ENCODE measurements at regions not wholly inside any gene's neighbourhood (a gene's known extent, or its start where the extent isn't known, plus 50 kb on each side); places are given as distances from the start of the nearest gene placed in this dataset.

- DNase-seq (ENCODE audit: low spot score) = no peak
- intact Hi-C loops (cut with DNase I) = no loop called here
These were observed 120.7 kb upstream of the AGAP1 start for GRCh38 chr2:235373171-235373570.

DNA sequence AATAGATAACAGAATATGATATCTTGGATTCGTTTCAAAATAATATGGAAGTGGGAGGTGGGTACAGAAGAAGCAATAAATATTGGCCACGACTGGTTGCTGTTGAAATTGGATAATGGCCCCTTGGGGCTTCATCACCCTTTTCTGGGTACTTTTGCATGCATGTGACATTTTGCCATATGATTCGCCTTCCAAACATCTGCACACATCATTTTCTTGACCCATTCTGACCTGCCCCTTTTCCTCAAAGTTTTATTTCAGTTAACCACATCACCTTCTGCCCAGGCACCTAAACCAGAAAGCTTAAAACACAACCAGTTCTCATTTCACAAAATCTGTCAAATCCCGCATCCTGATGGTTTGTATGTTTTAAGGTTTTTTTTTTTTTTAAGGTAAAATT, 116.7 kb upstream of the AGAP1 start:
- intact Hi-C loops (cut with DNase I) = no loop called here
- DNase-seq (ENCODE audit: low spot score) = no peak

- intact Hi-C loops (cut with DNase I) = no loop called here
These were observed 115.6 kb upstream of the AGAP1 start for GRCh38 chr2:235378246-235378645.

DNA sequence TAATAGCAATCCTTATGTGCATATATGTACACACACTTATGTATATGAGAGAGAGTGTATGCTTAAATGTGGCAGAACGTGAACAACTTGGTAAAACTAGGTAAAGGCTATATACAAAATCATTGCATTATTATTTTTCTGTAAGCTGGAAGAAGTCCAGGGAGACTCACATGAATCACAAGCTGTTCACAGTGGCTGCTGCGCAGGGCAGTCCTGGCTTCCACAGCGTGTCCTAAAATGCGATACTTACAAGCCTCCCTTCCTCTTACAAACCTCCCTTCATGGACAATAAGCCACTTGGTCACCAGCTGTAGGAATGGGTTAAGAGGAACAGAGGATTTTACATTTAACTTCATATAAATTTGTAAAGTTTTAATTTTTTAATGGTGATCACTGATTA, 114.9 kb upstream of the AGAP1 start:
- intact Hi-C loops (cut with DNase I) = no loop called here
- DNase-seq (ENCODE audit: low spot score) = no peak

More at GRCh38 chr2:235378246-235378645, 115.6 kb upstream of the AGAP1 start:
- no peak for DNase-seq (ENCODE audit: low spot score)

GRCh38 chr2:235381261-235381912, 112.5 kb upstream of the AGAP1 start:
- no peak for DNase-seq (ENCODE audit: low spot score)
- intact Hi-C loops (cut with DNase I) = no loop called here

- DNase-seq (ENCODE audit: low spot score) = no peak
- intact Hi-C loops (cut with DNase I) = no loop called here
These were observed 111.7 kb upstream of the AGAP1 start for GRCh38 chr2:235382179-235382578.

DNA sequence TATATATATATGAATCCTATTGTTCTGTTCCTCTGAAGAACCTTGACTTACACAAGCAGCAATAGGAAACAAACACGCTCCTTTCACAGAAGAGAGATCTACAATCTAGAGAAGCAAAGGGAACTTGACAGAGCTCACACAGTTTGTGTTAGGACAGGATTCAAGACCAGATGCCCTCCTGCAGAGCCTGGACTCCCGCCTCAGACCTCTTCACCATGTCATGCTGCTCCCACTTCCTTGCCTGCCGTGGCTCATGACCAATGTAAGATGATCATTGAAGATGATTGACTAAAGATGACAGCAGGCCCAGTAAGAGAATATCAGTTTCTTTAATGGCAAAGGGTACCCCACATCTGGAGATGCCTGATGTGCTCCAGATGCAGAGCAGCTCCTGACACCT, 111.2 kb upstream of the AGAP1 start:
- intact Hi-C loops (cut with DNase I) = no loop called here

DNA sequence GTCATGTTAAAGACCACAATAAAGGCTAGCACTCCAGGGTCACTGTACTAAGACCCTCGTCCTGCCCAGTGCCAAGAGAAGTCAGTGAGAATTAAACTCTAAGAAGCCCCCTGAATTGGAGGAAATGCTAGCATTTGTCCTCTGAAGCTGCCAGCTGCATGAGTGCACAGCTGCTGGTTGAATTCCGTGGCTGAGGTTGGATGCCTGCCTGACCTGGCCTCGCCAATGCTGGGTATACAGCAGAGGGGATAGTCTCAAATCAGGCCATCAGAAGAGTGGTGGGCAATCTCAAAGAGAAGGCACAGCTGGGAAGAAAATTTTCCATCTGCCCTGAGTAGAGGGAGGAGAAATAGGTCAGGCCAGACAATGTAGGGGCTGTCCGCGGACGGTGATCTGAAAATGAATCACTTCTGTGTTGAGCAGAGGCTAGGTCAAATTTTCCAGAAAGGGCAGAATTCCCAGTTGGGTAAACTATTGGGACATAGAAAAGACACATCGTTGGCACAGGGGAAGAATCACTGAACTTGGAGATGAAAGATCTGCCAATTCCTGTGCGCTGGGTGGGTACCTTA, 110.5 kb upstream of the AGAP1 start:
- intact Hi-C loops (cut with DNase I) = no loop called here
- no peak for DNase-seq (ENCODE audit: low spot score)

More for the DNA sequence above, 111.2 kb upstream of the AGAP1 start:
- DNase-seq (ENCODE audit: low spot score) = no peak

GRCh38 chr2:235384624-235385023, 109.2 kb upstream of the AGAP1 start:
- DNase-seq (ENCODE audit: low spot score) = no peak
- intact Hi-C loops (cut with DNase I) = no loop called here

DNA sequence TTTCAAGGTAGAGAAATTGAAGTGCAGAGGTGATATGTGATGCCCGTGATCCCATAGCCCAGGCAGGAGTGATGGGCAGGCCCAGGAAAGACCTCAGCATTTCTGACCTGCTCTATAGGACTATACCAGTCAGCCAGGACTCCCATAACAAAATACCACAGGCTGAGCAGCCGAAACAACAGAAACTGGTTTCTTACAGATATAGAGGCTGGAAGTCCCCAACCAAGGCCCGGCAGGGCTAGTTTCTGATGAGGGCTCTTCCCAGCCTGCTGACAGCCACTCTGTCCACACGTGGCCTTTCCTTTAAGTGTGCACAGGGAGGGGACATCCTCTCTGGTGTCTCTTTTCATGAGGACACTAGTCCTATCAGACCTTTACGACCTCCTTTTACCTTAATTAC, 104.2 kb upstream of the AGAP1 start:
- no peak for DNase-seq (ENCODE audit: low spot score)
- intact Hi-C loops (cut with DNase I) = no loop called here

- intact Hi-C loops (cut with DNase I) = no loop called here
- DNase-seq (ENCODE audit: low spot score) = no peak
These were observed 103.6 kb upstream of the AGAP1 start for GRCh38 chr2:235390108-235390815.

DNA sequence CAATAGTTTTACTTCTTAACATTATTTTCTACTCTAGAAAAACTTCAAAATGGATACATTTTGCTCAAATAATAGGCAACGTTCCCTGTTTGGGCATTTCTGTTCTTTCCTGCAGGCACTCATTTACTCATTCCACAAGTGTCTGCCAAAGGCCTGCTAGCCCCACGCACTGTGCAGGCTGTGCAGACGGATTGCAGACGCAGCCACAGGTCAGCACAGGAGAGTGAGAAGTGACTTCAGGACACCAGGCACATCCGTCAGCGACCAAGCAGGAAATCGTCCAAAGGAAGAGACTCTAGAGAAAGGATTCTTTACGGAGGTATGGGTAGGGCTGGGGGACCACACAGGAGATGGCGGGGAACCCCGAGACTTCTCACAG, 103.0 kb upstream of the AGAP1 start:
- intact Hi-C loops (cut with DNase I) = no loop called here
- DNase-seq (ENCODE audit: low spot score) = no peak

DNA sequence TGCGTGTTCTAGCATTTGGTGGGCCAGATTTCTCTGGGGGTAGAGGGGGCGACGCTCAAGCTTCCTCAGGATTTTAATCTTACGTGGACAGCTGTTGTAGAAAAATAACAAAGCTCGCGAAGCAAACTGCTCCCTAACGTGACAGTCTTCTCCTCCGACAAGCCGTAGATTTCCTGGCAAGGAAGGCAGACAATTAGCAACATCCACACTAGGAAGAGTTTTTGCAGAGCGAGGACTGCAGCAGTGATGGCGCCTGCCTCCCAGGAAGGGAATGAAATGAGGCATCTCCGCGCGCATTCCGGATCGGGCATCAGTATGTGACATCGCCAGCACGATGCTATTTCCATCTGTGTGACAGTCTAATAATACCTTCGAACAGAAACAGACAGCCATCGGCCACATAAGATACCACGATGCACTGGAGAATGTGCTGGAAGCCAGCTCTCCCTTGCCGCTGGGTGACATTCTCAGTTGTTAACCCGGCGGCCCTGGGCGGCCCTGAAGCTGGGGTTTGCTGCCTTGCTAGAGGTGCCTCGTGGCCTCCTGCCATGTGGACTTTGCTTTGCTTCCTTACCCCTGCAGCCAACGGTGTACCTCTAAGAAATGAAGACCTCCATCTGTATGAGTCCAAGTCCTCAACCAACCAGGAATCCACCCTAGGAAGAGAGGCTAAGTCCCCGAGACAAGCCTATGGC, 101.8 kb upstream of the AGAP1 start:
- intact Hi-C loops (cut with DNase I) = no loop called here
- no peak for DNase-seq (ENCODE audit: low spot score)

DNA sequence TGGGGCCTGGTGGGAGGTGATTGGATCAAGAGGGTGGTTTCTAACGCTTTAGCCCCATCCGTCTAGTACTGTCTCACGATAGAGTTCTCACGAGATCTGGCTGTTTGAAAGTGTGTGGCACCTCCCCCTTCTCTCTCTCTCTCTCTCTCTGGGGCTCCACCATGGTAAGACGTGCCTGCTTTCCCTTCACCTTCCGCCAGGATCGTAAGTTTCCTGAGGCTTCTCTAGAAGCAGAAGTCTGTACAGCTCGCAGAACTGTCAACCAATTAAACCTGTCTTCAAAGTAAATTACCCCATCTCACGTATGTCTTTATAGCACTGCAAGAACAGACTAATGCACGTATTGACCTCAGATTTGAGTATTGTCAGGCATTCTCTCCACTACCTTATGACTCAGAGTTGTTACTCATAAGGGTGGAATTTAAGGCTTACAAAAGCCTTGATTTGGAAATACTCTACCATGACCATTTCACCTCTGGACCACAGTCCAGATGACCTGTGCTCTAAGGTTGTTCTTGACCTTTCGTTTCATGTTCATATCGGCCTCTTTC, 99.5 kb upstream of the AGAP1 start:
- DNase-seq (ENCODE audit: low spot score) = no peak
- intact Hi-C loops (cut with DNase I) = no loop called here

- intact Hi-C loops (cut with DNase I) = no loop called here
These were observed 97.6 kb upstream of the AGAP1 start for GRCh38 chr2:235396071-235396846.

GRCh38 chr2:235398321-235398720, 95.5 kb upstream of the AGAP1 start:
- intact Hi-C loops (cut with DNase I) = no loop called here

More at GRCh38 chr2:235396071-235396846, 97.6 kb upstream of the AGAP1 start:
- DNase-seq (ENCODE audit: low spot score) = no peak

GRCh38 chr2:235399895-235400294, 93.9 kb upstream of the AGAP1 start:
- intact Hi-C loops (cut with DNase I) = no loop called here
- no peak for DNase-seq (ENCODE audit: low spot score)

More at GRCh38 chr2:235398321-235398720, 95.5 kb upstream of the AGAP1 start:
- DNase-seq (ENCODE audit: low spot score) = no peak

DNA sequence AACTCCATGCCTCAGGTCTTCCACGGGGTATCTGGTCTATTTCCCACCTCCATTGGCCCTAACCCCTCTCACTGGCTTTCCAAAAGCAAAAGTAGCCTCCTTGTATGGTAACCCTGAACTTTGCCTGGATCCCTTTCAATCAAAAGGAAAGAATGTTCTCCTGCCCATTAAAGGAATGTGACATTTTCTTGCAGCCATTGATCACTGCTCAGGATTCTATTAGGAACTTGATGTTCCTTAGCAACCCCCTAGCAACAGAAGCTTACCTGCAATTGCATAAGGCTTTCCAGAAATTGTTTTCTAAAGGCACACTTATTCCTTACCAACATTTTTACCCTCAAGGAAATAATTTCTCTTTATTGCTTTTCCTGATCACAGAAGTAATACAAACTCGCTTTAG, 91.4 kb upstream of the AGAP1 start:
- no peak for DNase-seq (ENCODE audit: low spot score)
- intact Hi-C loops (cut with DNase I) = no loop called here

- intact Hi-C loops (cut with DNase I) = no loop called here
- DNase-seq (ENCODE audit: low spot score) = no peak
These were observed 88.1 kb upstream of the AGAP1 start for GRCh38 chr2:235405612-235406361.

Measured in posterior vena cava (tissue), 2 donors.